ENCODE measurements at regions not wholly inside any gene's neighbourhood (a gene's known extent, or its start where the extent isn't known, plus 50 kb on each side); places are given as distances from the start of the nearest gene placed in this dataset.

- no peak for TF ChIP-seq CTCF (IDR thresholded peaks at IDR 0.05; ENCODE audit: low read depth, low read length)
- DNase-seq, result no peak
- peaks cover 6% of the 10 kb centered on the region; the same call in 1 of the 2 replicates for H3K4me1 ChIP-seq
- no peaks in the 10 kb centered on the region for H3K9me3 ChIP-seq
- no peaks in the 10 kb centered on the region for H3K36me3 ChIP-seq
- no peak overlapping the region for H3K4me3 ChIP-seq (ENCODE audit: low read depth, low read length)
- H3K27me3 ChIP-seq, result no peaks in the 10 kb centered on the region
Measured at GRCh38 chr16:64717871-64718270, 404.0 kb downstream of the CDH11 start.

GRCh38 chr16:64715624-64716023 is 406.2 kb downstream of the CDH11 start:
- H3K36me3 ChIP-seq, result no peaks in the 10 kb centered on the region
- no peak for DNase-seq
- no peak overlapping the region for H3K4me3 ChIP-seq (ENCODE audit: low read depth, low read length)
- no peaks in the 10 kb centered on the region for H3K27me3 ChIP-seq
- no peaks in the 10 kb centered on the region for H3K4me1 ChIP-seq
- no peak for TF ChIP-seq CTCF (IDR thresholded peaks at IDR 0.05; ENCODE audit: low read depth, low read length)
- no peaks in the 10 kb centered on the region for H3K9me3 ChIP-seq

- TF ChIP-seq CTCF (IDR thresholded peaks at IDR 0.05; ENCODE audit: low read depth, low read length), result no peak
- H3K27me3 ChIP-seq, result no peaks in the 10 kb centered on the region
- H3K4me3 ChIP-seq (ENCODE audit: low read depth, low read length), result no peak overlapping the region
- no peaks in the 10 kb centered on the region for H3K36me3 ChIP-seq
- DNase-seq, result no peak
- no peaks in the 10 kb centered on the region for H3K4me1 ChIP-seq
- no peaks in the 10 kb centered on the region for H3K9me3 ChIP-seq
Measured at GRCh38 chr16:64712026-64712425, 409.8 kb downstream of the CDH11 start.

GRCh38 chr16:64711596-64711995 is 410.3 kb downstream of the CDH11 start:
- Histone ChIP-seq H3K9me3 (no peaks in the 10 kb centered on the region), H3K27me3 (no peaks in the 10 kb centered on the region), H3K4me1 (no peaks in the 10 kb centered on the region), H3K4me3 (ENCODE audit: low read depth, low read length) (no peak overlapping the region), H3K36me3 (no peaks in the 10 kb centered on the region)
- DNase-seq, result no peak
- no peak for TF ChIP-seq CTCF (IDR thresholded peaks at IDR 0.05; ENCODE audit: low read depth, low read length)

GRCh38 chr16:64711026-64711425 is 410.8 kb downstream of the CDH11 start:
- TF ChIP-seq CTCF (IDR thresholded peaks at IDR 0.05; ENCODE audit: low read depth, low read length), result no peak
- no peaks in the 10 kb centered on the region for H3K4me1 ChIP-seq
- no peak overlapping the region for H3K4me3 ChIP-seq (ENCODE audit: low read depth, low read length)
- no peaks in the 10 kb centered on the region for H3K27me3 ChIP-seq
- no peaks in the 10 kb centered on the region for H3K9me3 ChIP-seq
- no peaks in the 10 kb centered on the region for H3K36me3 ChIP-seq
- DNase-seq, result no peak

GRCh38 chr16:64705443-64705842 is 416.4 kb downstream of the CDH11 start:
- H3K36me3 ChIP-seq, result no peaks in the 10 kb centered on the region
- DNase-seq, result no peak
- H3K4me3 ChIP-seq (ENCODE audit: low read depth, low read length), result no peak overlapping the region
- H3K9me3 ChIP-seq, result no peaks in the 10 kb centered on the region
- H3K4me1 ChIP-seq, result no peaks in the 10 kb centered on the region
- no peak for TF ChIP-seq CTCF (IDR thresholded peaks at IDR 0.05; ENCODE audit: low read depth, low read length)
- H3K27me3 ChIP-seq, result no peaks in the 10 kb centered on the region
